B cell (primary cell): ENCODE measurements at regions not wholly inside any gene's neighbourhood (a gene's known extent, or its start where the extent isn't known, plus 50 kb on each side); places are given as distances from the start of the nearest gene placed in this dataset.
"Not testable (repeated sequence)": the region's sequence is repeated elsewhere in the genome, so short reads cannot be mapped to it uniquely, and the experiment has no call there.

Experiments
- ATAC-seq: fragments of 200-7000 bp; cut with Tn5 transposase; one replicate; pipeline ENCODE4 v1.10.0; 2021; ENCODE audit warnings: low read depth, mild to moderate bottlenecking, moderate number of reproducible peaks, moderate library complexity
- CTCF ChIA-PET: fragments of 350-600 bp; sonication (Branson Sonifier 250); formaldehyde crosslinking; loops from one replicate; lab custom pipeline; 2021; ENCODE audit warnings: antibody characterized with exemption, inconsistent platforms; lab: Charles Lee
- POLR2A ChIA-PET: fragments of 350-600 bp; sonication (Branson Sonifier 250); formaldehyde crosslinking; loops from one replicate; lab custom pipeline; 2021; ENCODE audit warnings: antibody characterized with exemption; lab: Charles Lee
- DNase-seq: peaks from one replicate; pipeline ENCODE4 v3.0.0; 2013
- H2AFZ ChIP-seq: 2 replicates; pipeline ENCODE4 v1.6.1; 2012; ENCODE audit warnings: mild to moderate bottlenecking, low read depth, low read length; ENCODE audit not compliant: insufficient read depth, poor library complexity, severe bottlenecking
- H3K27ac ChIP-seq, 2 donors: 1 replicate in 1 of 2; 2 replicates in 1 of 2; pipeline ENCODE4 v1.5.1; 2012 to 2013; ENCODE audit warnings: low read length in 2 of 2, mild to moderate bottlenecking in 2 of 2, moderate library complexity in 1 of 2
- H3K27me3 ChIP-seq, 4 experiments: fragments of 200-600 bp in 1 of 4; sonication (generic) in 1 of 4; replicated peaks in 1 of 4; 1 replicate in 2 of 4; 2 replicates in 2 of 4; pipeline versions ENCODE4 v1.6.1 to v1.7.0; 2013 to 2016; ENCODE audit warnings: low read length in 3 of 4, mild to moderate bottlenecking in 2 of 4, mixed read lengths in 1 of 4, moderate library complexity in 1 of 4; ENCODE audit not compliant: insufficient read depth in 4 of 4, control insufficient read depth in 3 of 4; ENCODE audit errors: control extremely low read depth in 1 of 4
- H3K36me3 ChIP-seq, 2 experiments: replicated peaks in 1 of 2; 1 replicate in 1 of 2; 2 replicates in 1 of 2; pipeline versions ENCODE4 v1.6.1 to v1.7.1; 2013; ENCODE audit warnings: low read length in 1 of 2; ENCODE audit not compliant: insufficient read depth in 2 of 2, control insufficient read depth in 1 of 2; ENCODE audit errors: control extremely low read depth in 1 of 2, extremely low read depth in 1 of 2
- H3K4me1 ChIP-seq, 2 donors: fragments of 200-600 bp in 1 of 2; sonication (generic) in 1 of 2; 1 replicate in 1 of 2; 2 replicates in 1 of 2; pipeline versions ENCODE4 v1.5.1 to v1.6.1; 2013 to 2017; ENCODE audit warnings: low read length in 2 of 2; ENCODE audit not compliant: control insufficient read depth in 2 of 2, insufficient read depth in 2 of 2
- H3K4me2 ChIP-seq: replicated peaks from 2 replicates; pipeline ENCODE3; 2012; ENCODE audit warnings: mild to moderate bottlenecking, low read depth, low read length; ENCODE audit not compliant: poor library complexity, severe bottlenecking
- H3K4me3 ChIP-seq, 5 experiments: fragments of 200-600 bp in 1 of 5; sonication (generic) in 1 of 5; 1 replicate in 3 of 5; 2 replicates in 2 of 5; pipeline versions ENCODE4 v1.5.1 to v1.7.0; 2011 to 2016; ENCODE audit warnings: low read length in 4 of 5, mild to moderate bottlenecking in 4 of 5, low read depth in 2 of 5, control low read depth in 1 of 5, moderate library complexity in 1 of 5; ENCODE audit not compliant: insufficient read depth in 1 of 5; ENCODE audit errors: control extremely low read depth in 1 of 5, extremely low read depth in 1 of 5
- H3K79me2 ChIP-seq: fragments of 200-600 bp; sonication (generic); one replicate; pipeline ENCODE4 v1.6.0; 2016; ENCODE audit warnings: low read length; ENCODE audit not compliant: control insufficient read depth, insufficient read depth
- H3K9ac ChIP-seq: fragments of 200-600 bp; sonication (generic); 2 replicates; pipeline ENCODE4 v1.6.1; 2017; ENCODE audit warnings: mild to moderate bottlenecking, low read length, moderate library complexity
- H3K9me3 ChIP-seq, 3 donors: one replicate each; pipeline versions ENCODE4 v1.6.1 to v1.7.1; 2013; ENCODE audit warnings: low read length in 2 of 3; ENCODE audit not compliant: control insufficient read depth in 2 of 3, insufficient read depth in 1 of 3; ENCODE audit errors: control extremely low read depth in 1 of 3
- H4K20me1 ChIP-seq: 2 replicates; pipeline ENCODE4 v1.6.0; 2012; ENCODE audit warnings: mild to moderate bottlenecking, low read length; ENCODE audit not compliant: insufficient read depth, control insufficient read depth, poor library complexity, severe bottlenecking
- H3K27ac Mint-ChIP-seq: one replicate; pipeline ENCODE4 v1.8.0; 2021; ENCODE audit warnings: mixed read lengths
- H3K27me3 Mint-ChIP-seq: one replicate; pipeline ENCODE4 v1.8.0; 2021; ENCODE audit warnings: mixed read lengths
- H3K4me1 Mint-ChIP-seq: one replicate; pipeline ENCODE4 v1.8.0; 2021; ENCODE audit warnings: mixed read lengths
- H3K4me3 Mint-ChIP-seq: one replicate; pipeline ENCODE4 v1.8.0; 2021; ENCODE audit warnings: mixed read lengths
- H3K9me3 Mint-ChIP-seq: one replicate; pipeline ENCODE4 v1.8.0; 2022; ENCODE audit warnings: mixed read lengths; ENCODE audit not compliant: insufficient read depth
- CTCF ChIP-seq: fragments of 200-600 bp; IDR thresholded peaks from one replicate; pipeline ENCODE4 v1.8.0; 2022; ENCODE audit warnings: antibody characterized with exemption, mild to moderate bottlenecking
- EZH2 ChIP-seq: IDR thresholded peaks from 2 replicates; pipeline ENCODE4 v1.6.1; 2012; ENCODE audit warnings: borderline replicate concordance, low read depth, mild to moderate bottlenecking, moderate library complexity, low read length; ENCODE audit not compliant: insufficient read depth, poor library complexity, severe bottlenecking
- WGBS: methylation state at CpG from one replicate; pipeline ENCODE4 v1.1.5; 2013; ENCODE audit warnings: missing lambda C conversion rate; ENCODE audit not compliant: insufficient coverage; 5-methylcytosine and 5-hydroxymethylcytosine counted together
- intact Hi-C: fragments of 100-400 bp; cut with micrococcal nuclease; formaldehyde crosslinking; loops from one replicate; pipeline ENCODE4 v1.10.0; 2022

GRCh38 chr6:11307226-11307625, 74.8 kb upstream of the NEDD9 start:
- Histone ChIP-seq H3K27me3 (no peaks in the 10 kb centered on the region), H3K9ac (no peak overlapping the region), H4K20me1 (peaks cover 10% of the 10 kb centered on the region), H3K79me2 (peaks cover 78% of the 10 kb centered on the region), H3K27ac (no peak overlapping the region), H2AFZ (no peak overlapping the region), H3K4me2 (no peak overlapping the region), H3K4me3 (no peak overlapping the region), H3K4me1 (peaks cover 5 to 14% of the 10 kb centered on the region in 2 donors), H3K36me3 (peaks cover 2 to 38% of the 10 kb centered on the region in 2 experiments), H3K9me3 (peaks cover 0 to 2% (median 0%) of the 10 kb centered on the region in 3 donors)
- H3K27me3 Mint-ChIP-seq: no peaks in the 10 kb centered on the region
- H3K4me1 Mint-ChIP-seq: peaks cover 33% of the 10 kb centered on the region
- intact Hi-C loops: no loop called here
- peak overlapping the region; percentile 11 for H3K27ac Mint-ChIP-seq
- ChIA-PET CTCF (no interaction called here), POLR2A (no interaction called here)
- WGBS: 100% methylated on average over 1 of the region's 3 CpGs
- H3K9me3 Mint-ChIP-seq: no peaks in the 10 kb centered on the region
- ATAC-seq (no peak), DNase-seq (no peak)
- TF ChIP-seq CTCF: no peak
- TF ChIP-seq EZH2: no peak
- H3K4me3 Mint-ChIP-seq: no peak overlapping the region

DNA sequence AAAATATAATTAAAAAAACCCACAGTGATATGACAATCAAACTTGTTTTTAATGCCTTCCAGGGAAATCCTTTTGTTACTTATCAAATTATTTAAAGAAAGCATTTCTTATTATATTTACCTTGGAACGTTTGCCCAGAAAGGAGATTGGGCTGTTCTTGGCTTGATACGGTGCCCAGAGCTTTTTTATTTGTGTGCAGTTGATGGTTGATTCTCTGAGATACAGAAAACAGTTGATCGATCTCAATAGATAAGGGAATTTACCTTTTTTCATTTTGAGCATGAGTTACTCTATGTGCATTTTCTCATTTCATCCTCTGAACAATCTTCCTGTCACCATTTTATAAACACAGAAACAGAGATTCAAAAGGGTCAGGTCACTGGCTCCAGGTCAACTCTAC, 72.5 kb upstream of the NEDD9 start:
- CTCF ChIA-PET: no interaction called here
- POLR2A ChIA-PET: no interaction called here
- H3K27ac ChIP-seq: no peak overlapping the region
- no peaks in the 10 kb centered on the region for H3K27me3 ChIP-seq
- Mint-ChIP-seq H3K9me3 (peaks cover 4% of the 10 kb centered on the region), H3K27ac (no peak overlapping the region), H3K4me3 (no peak overlapping the region), H3K4me1 (peaks cover 19% of the 10 kb centered on the region), H3K27me3 (no peaks in the 10 kb centered on the region)
- H3K36me3 ChIP-seq: peaks cover 2 to 37% of the 10 kb centered on the region in 2 experiments
- ATAC-seq: no peak
- H3K79me2 ChIP-seq: peaks cover 65% of the 10 kb centered on the region
- intact Hi-C loops: no loop called here
- peaks cover 0 to 2% (median 0%) of the 10 kb centered on the region in 3 donors for H3K9me3 ChIP-seq
- TF ChIP-seq EZH2 (no peak), CTCF (no peak)
- no peak overlapping the region for H3K4me3 ChIP-seq
- H3K4me2 ChIP-seq: no peak overlapping the region
- H2AFZ ChIP-seq: no peak overlapping the region
- H3K9ac ChIP-seq: no peak overlapping the region
- WGBS: 60% methylated on average over 1 of the region's 3 CpGs
- peaks cover 0 to 1% of the 10 kb centered on the region in 2 donors for H3K4me1 ChIP-seq
- no peak for DNase-seq
- H4K20me1 ChIP-seq: peaks cover 2% of the 10 kb centered on the region

DNA sequence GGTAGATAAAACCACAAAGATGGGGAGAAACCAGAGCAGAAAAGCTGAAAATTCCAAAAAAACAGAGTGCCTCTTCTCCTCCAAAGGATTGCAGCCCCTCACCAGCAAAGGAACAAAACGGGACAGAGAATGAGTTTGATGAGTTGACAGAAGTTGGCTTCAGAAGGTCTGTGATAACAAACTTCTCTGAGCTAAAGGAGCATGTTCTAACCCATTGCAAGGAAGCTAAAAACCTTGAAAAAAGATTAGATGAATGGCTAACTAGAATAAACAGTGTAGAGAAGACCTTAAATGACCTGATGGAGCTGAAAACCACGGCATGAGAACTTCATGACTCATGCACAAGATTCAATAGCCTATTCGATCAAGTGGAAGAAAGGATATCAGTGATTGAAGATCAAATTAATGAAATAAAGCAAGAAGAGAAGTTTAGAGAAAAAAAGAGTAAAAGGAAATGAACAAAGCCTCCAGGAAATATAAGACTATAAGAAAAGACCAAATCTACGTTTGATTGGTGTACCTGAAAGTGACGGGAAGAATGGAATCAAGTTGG, 67.5 kb upstream of the NEDD9 start:
- Histone ChIP-seq H3K79me2 (peaks cover 62% of the 10 kb centered on the region), H3K36me3 (peaks cover 2 to 44% of the 10 kb centered on the region in 2 experiments), H4K20me1 (peaks cover 11% of the 10 kb centered on the region)
- H3K27ac ChIP-seq, H3K4me2 ChIP-seq, ATAC-seq, H3K4me3 Mint-ChIP-seq, POLR2A ChIA-PET, DNase-seq, H3K4me3 ChIP-seq, H2AFZ ChIP-seq, H3K27ac Mint-ChIP-seq, H3K27me3 ChIP-seq, H3K4me1 ChIP-seq, H3K27me3 Mint-ChIP-seq, H3K9ac ChIP-seq, H3K9me3 ChIP-seq, H3K9me3 Mint-ChIP-seq, intact Hi-C loops: not testable (repeated sequence)
- H3K4me1 Mint-ChIP-seq: peaks cover 22% of the 10 kb centered on the region
- CTCF ChIA-PET: interaction anchor here (1.5 kb wide), 1 partner anchor 197 kb away, joined by 3 read pairs; no protein-coding TSS in a partner anchor
- WGBS: no CpG with 5 or more reads among the region's 5 CpGs
